DMS153 (cell line): ENCODE measurements at regions not wholly inside any gene's neighbourhood (a gene's known extent, or its start where the extent isn't known, plus 50 kb on each side); places are given as distances from the start of the nearest gene placed in this dataset.

Experiments
- DNase-seq: peaks from one replicate; lab custom pipeline; 2025; lab: John Stamatoyannopoulos, UW

- no peak for DNase-seq
These were observed 191.4 kb upstream of the LRIG1 start for GRCh38 chr3:66692042-66692765.

DNA sequence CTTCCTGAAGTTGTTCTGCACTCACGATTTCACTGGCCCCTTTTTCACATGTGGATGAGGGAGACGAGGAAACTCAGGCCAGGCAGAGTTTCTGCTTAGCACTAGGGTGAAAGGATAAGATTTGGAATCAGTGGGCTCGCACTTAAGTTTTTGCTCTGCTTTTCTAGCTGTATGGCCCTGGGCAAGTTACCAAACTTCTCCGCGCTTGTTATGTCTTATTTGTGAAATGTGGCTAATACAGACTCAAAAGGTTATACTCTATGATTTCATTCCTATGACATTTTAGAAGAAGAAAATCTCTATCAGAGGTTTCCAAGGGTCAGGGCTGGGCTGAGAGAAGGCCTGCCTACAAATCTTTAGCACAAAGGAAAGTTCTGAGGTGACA is 191.9 kb upstream of the LRIG1 start:
- no peak for DNase-seq

GRCh38 chr3:66693461-66694031 is 192.7 kb upstream of the LRIG1 start:
- no peak for DNase-seq

- no peak for DNase-seq
These were observed 201.3 kb upstream of the LRIG1 start for GRCh38 chr3:66702126-66702525.

GRCh38 chr3:66703501-66703900 is 202.7 kb upstream of the LRIG1 start:
- no peak for DNase-seq

GRCh38 chr3:66705076-66705475 is 204.3 kb upstream of the LRIG1 start:
- DNase-seq, result no peak

DNA sequence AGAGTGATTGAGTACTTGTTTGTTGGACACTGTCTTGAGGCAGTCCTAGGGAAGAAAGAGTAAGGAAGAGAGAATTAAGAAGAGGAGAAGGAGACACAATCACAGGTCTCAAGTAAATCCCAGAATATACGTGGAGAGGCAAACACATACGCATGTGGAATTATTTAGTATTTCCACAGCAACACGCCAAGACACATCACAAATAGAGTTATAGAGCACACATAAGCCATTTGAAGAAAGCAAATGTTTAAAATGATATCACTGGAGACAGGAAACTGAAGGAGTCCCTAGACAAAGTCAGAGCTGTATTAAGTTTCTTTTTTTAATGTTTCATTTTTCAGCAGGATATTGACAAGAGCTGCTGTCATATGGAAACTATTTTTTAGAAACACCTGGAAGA is 206.1 kb upstream of the LRIG1 start:
- DNase-seq, result no peak

DNA sequence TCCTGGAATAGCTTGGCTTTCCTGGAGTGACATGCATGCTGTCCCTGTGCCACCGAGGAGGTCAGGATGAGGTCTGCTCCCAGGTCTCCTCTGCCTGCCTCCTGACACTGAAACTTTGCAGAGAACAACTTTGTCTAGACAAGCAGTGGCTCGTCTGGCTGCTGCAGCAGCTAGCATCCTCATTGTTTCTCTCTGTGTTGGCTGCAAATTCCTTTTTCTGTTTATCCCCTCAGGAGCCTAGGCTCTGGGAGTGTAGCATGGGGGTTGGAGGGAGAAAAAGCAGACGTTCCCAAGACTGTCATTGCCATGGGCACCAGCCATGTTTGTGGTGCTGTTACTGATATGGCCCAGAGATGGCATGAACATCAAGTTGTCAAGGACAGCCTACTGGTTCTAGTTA is 208.7 kb upstream of the LRIG1 start:
- DNase-seq, result no peak

- DNase-seq, result no peak
These were observed 211.4 kb upstream of the LRIG1 start for GRCh38 chr3:66712210-66712609.

DNA sequence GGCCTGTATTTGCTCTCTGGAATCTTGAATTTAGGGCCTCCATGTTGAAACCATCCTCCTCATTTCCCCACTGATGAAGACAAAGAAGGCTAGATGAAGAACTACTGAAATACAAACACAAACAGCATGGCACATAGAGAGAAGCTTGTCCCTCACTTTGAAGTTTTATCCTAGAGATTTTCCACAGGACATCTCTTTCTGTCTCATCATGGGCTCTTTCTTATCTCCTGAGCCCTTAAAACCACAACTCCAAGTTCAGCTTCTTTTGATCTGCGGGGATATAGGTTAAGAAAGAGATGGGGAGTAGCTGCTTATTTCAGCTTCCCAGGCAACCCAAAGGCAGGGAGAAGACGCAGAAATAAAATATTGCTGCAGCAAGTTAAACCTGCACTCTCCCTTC is 213.1 kb upstream of the LRIG1 start:
- no peak for DNase-seq

GRCh38 chr3:66715806-66716205 is 215.0 kb upstream of the LRIG1 start:
- no peak for DNase-seq

DNA sequence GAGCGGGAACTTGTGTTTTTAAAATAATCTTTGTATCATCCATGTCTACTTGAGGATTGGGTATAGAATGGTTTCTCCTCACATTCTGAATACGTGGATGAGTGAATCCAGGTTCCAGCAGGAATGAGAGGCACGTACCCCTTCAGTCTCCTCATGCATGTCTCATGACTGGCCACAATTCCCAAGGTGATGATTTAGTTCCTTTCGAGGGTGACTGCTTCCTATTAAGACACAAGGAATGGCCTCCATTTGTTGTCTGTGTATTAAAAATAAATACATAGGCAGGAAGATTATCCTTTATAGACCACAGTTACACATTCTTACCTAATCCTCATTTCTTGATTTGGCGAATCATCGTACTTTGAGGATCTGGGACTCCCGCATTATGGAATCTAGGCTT is 217.0 kb upstream of the LRIG1 start:
- DNase-seq, result no peak

DNA sequence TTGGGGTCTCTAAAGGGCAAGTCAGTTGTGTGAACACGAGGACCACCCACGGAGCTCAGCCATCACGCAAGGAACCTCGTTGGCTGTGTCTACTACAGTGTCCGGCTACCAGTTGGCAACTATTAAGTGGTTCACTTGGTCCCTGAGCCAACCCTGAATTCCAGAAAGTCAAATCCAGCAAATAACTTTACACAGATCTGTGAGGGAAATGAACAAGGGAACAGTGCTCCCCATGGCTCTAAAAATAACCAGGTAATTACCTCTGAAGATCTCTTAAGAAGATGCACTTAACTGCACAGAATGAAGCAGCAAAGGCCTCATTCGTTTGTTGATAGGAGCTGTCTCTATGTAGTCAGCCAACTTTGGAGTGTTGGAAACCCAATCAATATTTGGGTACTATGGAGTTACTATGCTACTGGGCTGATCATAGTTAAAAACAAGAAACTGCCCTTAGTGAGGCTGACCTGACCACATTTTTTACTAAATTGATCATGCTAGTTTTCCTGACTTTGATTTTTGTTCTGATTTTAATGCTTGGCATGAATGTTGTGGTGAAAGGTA is 219.1 kb upstream of the LRIG1 start:
- no peak for DNase-seq

- no peak for DNase-seq
These were observed 219.7 kb upstream of the LRIG1 start for GRCh38 chr3:66720508-66720907.

GRCh38 chr3:66722675-66723074 is 221.9 kb upstream of the LRIG1 start:
- no peak for DNase-seq

DNA sequence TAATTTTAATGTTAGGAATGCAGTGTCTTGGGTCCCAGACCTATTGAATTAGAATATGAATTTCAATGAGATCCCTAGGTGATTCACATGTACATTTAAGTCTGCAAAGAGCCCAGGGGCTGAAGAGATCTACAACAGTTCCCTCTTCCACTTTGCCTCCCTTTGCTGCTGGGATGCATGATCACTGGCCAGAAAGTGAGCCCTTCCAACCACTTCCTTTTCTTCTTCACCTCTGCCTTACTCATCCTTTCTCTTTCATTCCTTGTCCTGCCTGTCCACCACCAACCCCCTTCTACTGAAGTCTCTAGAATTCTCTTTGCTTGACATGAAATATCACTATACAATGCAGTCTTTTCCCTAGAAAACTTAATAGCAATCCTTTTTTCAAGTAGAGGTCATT is 222.4 kb upstream of the LRIG1 start:
- no peak for DNase-seq

DNA sequence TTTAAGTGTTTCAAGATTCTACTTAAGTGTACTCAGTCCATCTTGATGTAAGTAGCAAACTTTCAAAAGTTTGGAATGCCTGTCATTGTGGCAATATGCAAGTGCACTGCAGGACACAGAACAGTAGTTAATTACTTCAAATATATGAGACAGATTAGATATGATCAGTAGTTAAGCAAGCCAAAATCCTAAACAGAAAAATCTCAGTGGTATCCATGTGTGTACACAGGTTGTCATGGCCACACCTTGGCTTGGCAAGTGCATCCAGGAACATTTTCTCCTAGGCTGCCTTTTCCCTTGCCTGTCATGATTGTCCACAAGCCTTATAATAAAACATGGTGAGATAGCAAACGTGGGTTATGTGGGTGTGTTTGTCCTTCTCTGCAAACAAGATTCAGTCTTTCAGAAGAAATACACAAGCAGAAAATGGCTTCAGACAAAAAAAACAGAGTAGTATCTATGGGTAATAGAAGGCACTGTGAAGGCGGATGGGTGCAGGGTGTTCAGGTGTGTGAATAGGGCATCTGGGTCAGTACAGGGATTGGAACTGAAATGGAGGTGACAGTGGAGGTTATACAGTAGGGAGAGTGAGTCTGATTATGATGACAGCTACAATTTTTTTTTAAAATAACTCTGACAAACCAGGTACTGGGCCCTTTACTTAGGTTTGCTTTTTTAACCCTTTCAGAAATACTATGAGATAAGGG is 229.0 kb upstream of the LRIG1 start:
- DNase-seq, result no peak

DNA sequence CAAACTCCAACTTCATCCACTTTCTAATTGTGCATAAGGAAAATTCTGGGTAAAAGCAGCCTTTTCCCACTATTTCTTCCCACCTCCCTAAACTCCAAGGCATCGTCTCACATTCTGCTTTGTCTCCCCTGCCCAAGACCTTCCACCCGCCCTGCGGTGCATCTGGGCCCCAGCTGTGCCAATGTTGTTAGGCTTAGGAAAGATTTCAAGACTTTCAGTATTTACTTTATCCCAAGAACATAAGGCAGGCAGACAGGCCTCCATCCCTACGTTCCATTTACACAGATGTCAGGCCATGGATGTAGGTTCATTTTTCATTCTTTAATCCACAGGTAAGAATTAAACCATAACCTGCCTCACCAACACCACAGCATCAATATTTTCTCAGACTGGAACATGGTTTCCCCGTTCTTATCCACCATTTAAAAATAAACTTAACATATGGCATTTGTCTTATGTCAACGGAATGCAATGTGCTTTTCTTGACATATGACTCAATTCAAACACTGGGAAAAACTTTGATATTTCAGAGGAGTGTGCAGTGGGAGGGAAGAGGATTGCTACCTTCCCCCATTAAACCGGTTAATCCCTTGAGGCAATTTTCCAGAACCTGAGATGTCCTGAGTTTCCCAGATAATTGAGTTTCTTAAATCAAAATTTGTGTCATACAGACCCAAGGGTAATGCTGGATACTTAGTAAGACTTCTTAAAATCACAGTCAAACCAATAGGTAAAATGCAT is 238.0 kb upstream of the LRIG1 start:
- no peak for DNase-seq

GRCh38 chr3:66740260-66740659 is 239.4 kb upstream of the LRIG1 start:
- DNase-seq, result no peak

DNA sequence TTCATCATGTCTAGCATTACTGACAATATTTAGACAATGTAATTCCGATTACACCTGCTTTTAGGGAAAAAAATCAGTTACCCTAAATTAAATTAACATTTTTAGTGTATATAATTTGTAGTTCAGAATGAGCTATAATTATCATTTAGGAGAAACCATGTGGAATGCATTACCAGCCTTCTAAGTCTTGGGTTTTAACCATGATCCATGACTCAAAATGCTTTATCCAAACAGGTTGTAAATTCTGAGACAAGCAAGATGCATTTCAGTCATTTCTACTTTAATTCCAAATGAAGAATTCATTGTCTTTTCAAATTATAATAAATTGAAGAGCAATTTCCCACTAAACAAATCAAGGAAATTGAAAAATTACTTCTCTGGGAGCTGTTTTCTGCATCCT is 243.7 kb upstream of the LRIG1 start:
- no peak for DNase-seq

DNA sequence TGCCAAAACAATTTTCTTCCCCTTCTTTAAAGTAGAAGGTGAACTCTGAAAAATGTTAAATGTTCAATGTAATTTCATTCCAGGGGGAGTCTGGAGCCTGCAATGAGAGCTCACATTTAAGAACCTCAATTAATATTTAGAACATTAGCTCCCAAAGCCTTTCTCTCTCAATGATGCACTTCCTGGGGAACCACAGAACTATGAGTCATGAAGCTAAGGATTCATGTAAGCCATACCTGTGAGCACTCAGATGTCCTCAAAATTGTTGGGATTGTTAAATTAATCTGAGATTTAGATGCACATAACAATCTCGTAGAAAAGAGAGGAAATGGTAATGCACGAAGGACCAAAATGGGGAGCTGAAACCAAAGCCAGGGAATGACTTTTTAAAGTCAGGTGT is 244.2 kb upstream of the LRIG1 start:
- DNase-seq, result no peak

DNA sequence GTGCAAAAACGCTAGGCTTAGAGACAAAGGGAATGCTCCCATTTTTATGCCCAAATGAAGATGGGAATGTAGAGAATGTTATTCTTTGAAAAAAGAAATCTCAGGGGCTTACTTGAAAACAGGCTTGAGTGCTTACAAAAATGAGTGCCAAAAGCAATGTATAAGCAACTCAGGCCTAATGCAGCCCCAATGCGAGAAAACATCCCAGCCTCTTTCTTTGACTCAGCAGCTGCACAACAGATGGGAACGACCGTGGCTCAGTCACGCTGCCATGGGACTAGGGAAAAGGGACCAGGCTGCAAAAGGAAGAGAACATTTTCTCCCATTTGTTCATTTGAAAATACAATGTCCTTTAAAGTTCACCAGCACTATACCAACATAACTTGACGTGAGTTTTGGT is 246.4 kb upstream of the LRIG1 start:
- DNase-seq, result no peak

DNA sequence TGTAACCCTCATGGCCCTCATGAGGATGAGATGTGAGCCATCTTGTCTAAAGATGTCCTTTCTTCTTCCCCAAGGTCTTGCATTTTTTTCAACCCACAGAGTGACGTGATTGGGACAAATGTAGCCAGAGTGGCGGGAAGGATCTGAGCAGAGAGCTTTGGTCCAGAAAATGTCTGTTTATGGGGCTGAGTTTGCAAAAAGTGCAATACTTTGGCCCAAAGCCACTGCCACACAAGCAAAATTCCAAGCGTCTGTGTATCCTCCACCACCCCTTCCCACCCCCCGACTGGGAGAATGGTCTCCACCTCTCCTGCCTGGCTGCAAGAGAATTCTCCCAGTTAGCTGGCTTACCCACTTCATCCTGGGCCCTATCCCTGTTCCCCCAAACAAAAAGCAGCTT is 246.9 kb upstream of the LRIG1 start:
- DNase-seq, result no peak
